Calu3 (cell line): ENCODE measurements at regions not wholly inside any gene's neighbourhood (a gene's known extent, or its start where the extent isn't known, plus 50 kb on each side); places are given as distances from the start of the nearest gene placed in this dataset.

Experiments used
- BruUV-seq: library from RNA; stranded (reverse); fragments of 400-500 nt; replicated peaks from 2 replicates; lab custom pipeline; 2021; lab: Mats Ljungman, UMichigan
- CTCF ChIA-PET: fragments of 300-600 bp; sonication (Branson Sonifier 250); formaldehyde crosslinking; loops from one replicate; lab custom pipeline; 2022; ENCODE audit warnings: antibody characterized with exemption; lab: Charles Lee
- DNase-seq: peaks from one replicate; pipeline ENCODE4 v3.0.0; 2022
- H3K27ac Mint-ChIP-seq: one replicate; pipeline ENCODE4 v1.8.0; 2022; ENCODE audit warnings: mixed read lengths; ENCODE audit not compliant: unreplicated experiment
- H3K27me3 Mint-ChIP-seq: one replicate; pipeline ENCODE4 v1.8.0; 2022; ENCODE audit warnings: mixed read lengths; ENCODE audit not compliant: unreplicated experiment
- H3K36me3 Mint-ChIP-seq: one replicate; pipeline ENCODE4 v1.8.0; 2022; ENCODE audit warnings: mild to moderate bottlenecking, moderate library complexity, mixed read lengths; ENCODE audit not compliant: insufficient read depth, unreplicated experiment
- H3K4me1 Mint-ChIP-seq: one replicate; pipeline ENCODE4 v1.8.0; 2022; ENCODE audit warnings: mild to moderate bottlenecking, low read depth, mixed read lengths; ENCODE audit not compliant: unreplicated experiment
- H3K4me3 Mint-ChIP-seq: one replicate; pipeline ENCODE4 v1.8.0; 2022; ENCODE audit warnings: mild to moderate bottlenecking, low read depth, moderate library complexity, mixed read lengths; ENCODE audit not compliant: unreplicated experiment
- H3K9me3 Mint-ChIP-seq: one replicate; pipeline ENCODE4 v1.8.0; 2022; ENCODE audit warnings: low read depth, mixed read lengths; ENCODE audit not compliant: unreplicated experiment
- intact Hi-C: fragments of 100-400 bp; cut with micrococcal nuclease; formaldehyde crosslinking; loops from one replicate; pipeline ENCODE4 v1.10.0; 2022; ENCODE audit not compliant: unreplicated experiment
- TF ChIP-seq, protein P1 (sequence below): fragments of 200-600 bp; IDR thresholded peaks from one replicate; pipeline ENCODE4 v1.8.0; 2022; ENCODE audit warnings: antibody characterized with exemption; ENCODE audit not compliant: unreplicated experiment

DNA sequence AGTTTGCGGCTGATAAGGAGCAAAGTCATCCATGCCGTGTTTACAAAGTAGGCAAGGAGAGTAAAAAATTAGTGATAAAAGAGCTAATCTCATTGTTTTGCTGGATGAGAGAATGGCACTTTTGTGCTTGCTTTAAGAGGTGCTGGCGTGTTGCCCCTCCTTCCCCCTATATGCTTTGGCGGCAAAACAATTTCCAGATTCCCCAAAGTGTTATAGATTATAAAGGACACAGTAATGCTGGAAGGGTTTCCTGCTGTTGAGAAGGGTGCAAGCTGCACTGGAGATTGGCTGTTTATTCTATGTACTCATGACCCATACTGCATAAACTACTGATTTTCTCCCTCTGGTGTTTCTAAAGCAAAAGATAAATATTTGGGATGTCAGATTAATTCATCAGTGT is 338.9 kb upstream of the MAP3K7 start:
- intact Hi-C loops = no loop called here
- CTCF ChIA-PET = interaction anchor here (0.5 kb wide), 1 partner anchor 66 kb away, joined by 4 read pairs; no protein-coding TSS in a partner anchor
- H3K27ac Mint-ChIP-seq = no peak overlapping the region
- no peak overlapping the region for H3K4me3 Mint-ChIP-seq
- TF ChIP-seq, protein P1, sequence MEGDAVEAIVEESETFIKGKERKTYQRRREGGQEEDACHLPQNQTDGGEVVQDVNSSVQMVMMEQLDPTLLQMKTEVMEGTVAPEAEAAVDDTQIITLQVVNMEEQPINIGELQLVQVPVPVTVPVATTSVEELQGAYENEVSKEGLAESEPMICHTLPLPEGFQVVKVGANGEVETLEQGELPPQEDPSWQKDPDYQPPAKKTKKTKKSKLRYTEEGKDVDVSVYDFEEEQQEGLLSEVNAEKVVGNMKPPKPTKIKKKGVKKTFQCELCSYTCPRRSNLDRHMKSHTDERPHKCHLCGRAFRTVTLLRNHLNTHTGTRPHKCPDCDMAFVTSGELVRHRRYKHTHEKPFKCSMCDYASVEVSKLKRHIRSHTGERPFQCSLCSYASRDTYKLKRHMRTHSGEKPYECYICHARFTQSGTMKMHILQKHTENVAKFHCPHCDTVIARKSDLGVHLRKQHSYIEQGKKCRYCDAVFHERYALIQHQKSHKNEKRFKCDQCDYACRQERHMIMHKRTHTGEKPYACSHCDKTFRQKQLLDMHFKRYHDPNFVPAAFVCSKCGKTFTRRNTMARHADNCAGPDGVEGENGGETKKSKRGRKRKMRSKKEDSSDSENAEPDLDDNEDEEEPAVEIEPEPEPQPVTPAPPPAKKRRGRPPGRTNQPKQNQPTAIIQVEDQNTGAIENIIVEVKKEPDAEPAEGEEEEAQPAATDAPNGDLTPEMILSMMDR = no peak
- H3K4me1 Mint-ChIP-seq = no peaks in the 10 kb centered on the region
- no peaks in the 10 kb centered on the region for H3K27me3 Mint-ChIP-seq
- no TSS peak for BruUV-seq
- DNase-seq = no peak
- no peaks in the 10 kb centered on the region for H3K36me3 Mint-ChIP-seq
- no peaks in the 10 kb centered on the region for H3K9me3 Mint-ChIP-seq

DNA sequence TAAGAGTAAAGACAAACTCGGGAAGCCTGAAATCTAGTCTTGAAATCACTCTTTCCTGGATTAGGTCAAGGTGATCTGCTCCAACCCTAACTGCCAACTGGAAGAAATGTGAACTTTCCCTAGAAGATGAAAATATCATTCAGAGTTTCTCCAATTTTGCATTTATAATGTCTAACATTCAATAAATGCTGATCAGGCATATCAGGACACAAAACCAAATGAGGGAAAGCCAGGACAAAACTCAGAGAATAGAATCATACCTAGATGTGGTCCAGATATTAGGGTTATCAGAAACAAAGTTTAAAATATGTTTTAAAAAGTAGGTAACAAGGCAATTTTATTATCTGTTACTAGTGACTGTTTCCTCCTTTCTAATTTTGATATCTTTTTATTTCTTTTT is 335.5 kb upstream of the MAP3K7 start:
- no peaks in the 10 kb centered on the region for H3K36me3 Mint-ChIP-seq
- no TSS peak for BruUV-seq
- no peak for DNase-seq
- CTCF ChIA-PET = no interaction called here
- no peaks in the 10 kb centered on the region for H3K27me3 Mint-ChIP-seq
- no peak overlapping the region for H3K4me3 Mint-ChIP-seq
- H3K9me3 Mint-ChIP-seq = no peaks in the 10 kb centered on the region
- no peaks in the 10 kb centered on the region for H3K4me1 Mint-ChIP-seq
- intact Hi-C loops = no loop called here
- no peak overlapping the region for H3K27ac Mint-ChIP-seq
- TF ChIP-seq, protein P1 = no peak

DNA sequence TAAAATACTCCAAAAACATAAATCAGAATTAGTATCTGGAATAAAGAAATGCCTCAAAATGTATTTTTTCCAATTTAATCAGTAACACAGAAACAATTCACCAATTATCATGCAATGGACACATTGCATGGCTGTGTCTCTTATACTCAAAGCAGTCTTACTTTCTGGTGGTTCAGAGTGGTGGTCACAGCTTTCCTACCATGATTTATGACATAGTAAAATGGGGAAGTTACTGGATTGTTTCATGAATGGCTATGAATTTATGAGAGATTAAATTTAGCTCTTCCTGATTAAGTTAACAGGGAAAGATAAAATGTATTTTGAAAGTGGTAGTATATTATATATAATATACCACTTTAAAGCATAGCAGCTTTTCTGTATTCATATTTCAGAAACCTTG is 331.5 kb upstream of the MAP3K7 start:
- Mint-ChIP-seq H3K27me3 (no peaks in the 10 kb centered on the region), H3K9me3 (no peaks in the 10 kb centered on the region), H3K36me3 (no peaks in the 10 kb centered on the region), H3K27ac (no peak overlapping the region), H3K4me3 (no peak overlapping the region), H3K4me1 (peaks cover 9% of the 10 kb centered on the region)
- TF ChIP-seq, protein P1 = no peak
- intact Hi-C loops = no loop called here
- CTCF ChIA-PET = no interaction called here
- BruUV-seq = no TSS peak
- no peak for DNase-seq

DNA sequence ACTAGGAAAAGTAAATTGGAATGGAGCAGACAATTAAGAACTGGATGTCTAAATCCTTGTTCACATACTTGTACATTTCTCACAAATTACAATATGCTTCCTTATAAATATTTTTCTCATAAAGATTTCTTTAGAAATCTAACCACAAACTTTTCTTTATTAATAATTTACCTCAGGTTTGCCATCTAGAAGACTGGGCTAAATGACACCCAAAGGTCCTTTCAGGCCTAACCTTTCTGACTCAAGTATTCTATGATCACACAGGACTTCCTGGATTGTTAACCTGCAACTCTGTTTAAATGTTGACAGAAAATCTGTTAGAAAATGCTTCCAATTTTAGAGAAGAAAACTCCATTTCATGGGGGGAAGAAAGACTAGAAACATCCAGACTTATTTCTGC is 330.5 kb upstream of the MAP3K7 start:
- CTCF ChIA-PET = no interaction called here
- Mint-ChIP-seq H3K27ac (peak overlapping the region; percentile 84), H3K36me3 (no peaks in the 10 kb centered on the region), H3K27me3 (no peaks in the 10 kb centered on the region), H3K4me1 (peaks cover 9% of the 10 kb centered on the region), H3K9me3 (no peaks in the 10 kb centered on the region), H3K4me3 (no peak overlapping the region)
- intact Hi-C loops = no loop called here
- DNase-seq = peak; percentile 2
- no TSS peak for BruUV-seq
- TF ChIP-seq, protein P1 = no peak
